Sigmoid colon (tissue), 6 donors: ENCODE measurements at regions not wholly inside any gene's neighbourhood (a gene's known extent, or its start where the extent isn't known, plus 50 kb on each side); places are given as distances from the start of the nearest gene placed in this dataset.

Source experiments
- DNase-seq: peaks from one replicate; pipeline ENCODE4 v3.0.0-alpha.2; 2019
- H3K27ac ChIP-seq, 4 donors: fragments of 200-600 bp; sonication (generic); one replicate each; pipeline ENCODE4 v1.5.1; 2016 to 2019; ENCODE audit warnings: mild to moderate bottlenecking in 1 of 4
- H3K27me3 ChIP-seq, 3 donors: fragments of 200-600 bp; sonication (generic); one replicate each; pipeline ENCODE4 v1.5.1; 2019; ENCODE audit warnings: mild to moderate bottlenecking in 1 of 3
- H3K36me3 ChIP-seq, 4 donors: fragments of 200-600 bp; sonication (generic); one replicate each; pipeline ENCODE4 v1.5.1; 2016 to 2019
- H3K4me1 ChIP-seq, 4 donors: fragments of 200-600 bp; sonication (generic); one replicate each; pipeline ENCODE4 v1.5.1; 2017 to 2019
- H3K4me3 ChIP-seq, 4 donors: fragments of 200-600 bp; sonication (generic); one replicate each; pipeline ENCODE4 v1.5.1; 2017 to 2019; ENCODE audit warnings: mild to moderate bottlenecking in 2 of 4, moderate library complexity in 1 of 4
- H3K9me3 ChIP-seq, 4 donors: fragments of 200-600 bp in 3 of 4; sonication (generic) in 3 of 4; one replicate each; pipeline versions ENCODE4 v1.5.1 to v1.6.1; 2013 to 2019
- CTCF ChIP-seq, 4 experiments: fragments of 450-650 bp in 3 of 4; fragments of 200-600 bp in 1 of 4; IDR thresholded peaks; one replicate each; pipeline ENCODE4 v1.5.1; 2016 to 2019; ENCODE audit warnings: antibody characterized with exemption in 4 of 4, mild to moderate bottlenecking in 3 of 4, moderate library complexity in 2 of 4
- EP300 ChIP-seq, 4 donors: sonication (generic); formaldehyde crosslinking; IDR thresholded peaks; one replicate each; pipeline ENCODE4 v1.6.1; 2017; ENCODE audit warnings: antibody characterized with exemption in 4 of 4
- POLR2A ChIP-seq, 2 donors: fragments of 450-650 bp; IDR thresholded peaks; one replicate each; pipeline ENCODE4 v1.6.1; 2016; ENCODE audit warnings: antibody characterized with exemption in 2 of 2, mild to moderate bottlenecking in 2 of 2, moderate library complexity in 2 of 2
- POLR2AphosphoS5 ChIP-seq, 4 donors: sonication (generic); formaldehyde crosslinking; IDR thresholded peaks; one replicate each; pipeline ENCODE4 v1.6.1; 2017; ENCODE audit warnings: antibody characterized with exemption in 4 of 4
- WGBS, 2 donors: extraction: QIAGEN DNeasy Blood & Tissue Kit; methylation state at CpG; one replicate each; pipeline ENCODE4 v1.1.7; 2013; 5-methylcytosine and 5-hydroxymethylcytosine counted together
- intact Hi-C: fragments of 100-400 bp; cut with DNase I; formaldehyde crosslinking; loops from one replicate; pipeline ENCODE4 v1.15.1; 2023
- donor health status: healthy with polysubstance abuse.
- donor health status: healthy.

GRCh38 chr2:121947674-121948073 is 192.2 kb downstream of the TSN start:
- intact Hi-C loops = no loop called here
- no peak for TF ChIP-seq POLR2AphosphoS5 (IDR thresholded peaks at IDR 0.05)
- no peak for TF ChIP-seq CTCF (IDR thresholded peaks at IDR 0.05)
- no peak for TF ChIP-seq POLR2A (IDR thresholded peaks at IDR 0.05)
- no peak for TF ChIP-seq EP300 (IDR thresholded peaks at IDR 0.05)
- no peaks in the 10 kb centered on the region for H3K36me3 ChIP-seq
- no peak overlapping the region for H3K27ac ChIP-seq
- no peaks in the 10 kb centered on the region for H3K27me3 ChIP-seq
- 86 to 90% methylated on average over 7 of the region's 7 CpGs for WGBS, 2 donors
- H3K4me3 ChIP-seq = no peak overlapping the region
- no peaks in the 10 kb centered on the region for H3K9me3 ChIP-seq
- no peak for DNase-seq
- no peaks in the 10 kb centered on the region for H3K4me1 ChIP-seq

DNA sequence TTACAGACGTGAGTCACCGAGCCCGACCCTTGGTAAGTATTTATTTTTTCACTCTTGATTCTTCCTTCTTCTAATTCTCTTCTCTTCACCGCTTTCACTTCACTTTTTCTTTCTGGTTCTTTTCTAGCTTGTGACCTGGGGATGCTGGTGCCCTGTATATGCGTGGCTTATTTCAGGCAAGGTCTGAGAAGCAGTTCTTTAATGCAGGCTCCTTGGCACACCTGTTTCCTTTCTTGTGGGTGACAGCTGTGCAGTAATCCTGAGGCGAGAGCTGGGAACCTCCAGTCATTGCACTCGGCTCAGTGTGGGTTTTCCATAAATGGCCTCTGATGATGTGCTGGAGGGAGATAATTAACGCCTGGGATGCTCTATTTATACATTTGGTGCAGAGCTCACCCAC is 193.8 kb downstream of the TSN start:
- TF ChIP-seq POLR2A (IDR thresholded peaks at IDR 0.05) (no peak), CTCF (IDR thresholded peaks at IDR 0.05) (no peak), EP300 (IDR thresholded peaks at IDR 0.05) (no peak), POLR2AphosphoS5 (IDR thresholded peaks at IDR 0.05) (no peak)
- WGBS, 2 donors = 77 to 85% methylated on average over 8 of the region's 8 CpGs
- intact Hi-C loops = no loop called here

GRCh38 chr2:121955426-121955825 is 200.0 kb downstream of the TSN start:
- Histone ChIP-seq H3K27ac (no peak overlapping the region), H3K4me1 (no peaks in the 10 kb centered on the region), H3K27me3 (no peaks in the 10 kb centered on the region), H3K9me3 (peaks cover 0 to 3% (median 0%) of the 10 kb centered on the region in 4 donors), H3K4me3 (no peak overlapping the region), H3K36me3 (no peaks in the 10 kb centered on the region)
- intact Hi-C loops = no loop called here
- 46 to 75% methylated on average over 6 of the region's 6 CpGs for WGBS, 2 donors
- DNase-seq = no peak
- no peak for TF ChIP-seq EP300 (IDR thresholded peaks at IDR 0.05)
- no peak for TF ChIP-seq CTCF (IDR thresholded peaks at IDR 0.05)
- no peak for TF ChIP-seq POLR2AphosphoS5 (IDR thresholded peaks at IDR 0.05)
- no peak for TF ChIP-seq POLR2A (IDR thresholded peaks at IDR 0.05)

More for the DNA sequence above, 193.8 kb downstream of the TSN start:
- H3K27me3 ChIP-seq = no peaks in the 10 kb centered on the region
- H3K9me3 ChIP-seq = peaks cover 0 to 2% (median 0%) of the 10 kb centered on the region in 4 donors
- no peaks in the 10 kb centered on the region for H3K4me1 ChIP-seq
- H3K27ac ChIP-seq = no peak overlapping the region
- no peaks in the 10 kb centered on the region for H3K36me3 ChIP-seq
- DNase-seq = no peak
- no peak overlapping the region for H3K4me3 ChIP-seq

GRCh38 chr2:121955872-121956271 is 200.4 kb downstream of the TSN start:
- no peak for TF ChIP-seq POLR2A (IDR thresholded peaks at IDR 0.05)
- TF ChIP-seq EP300 (IDR thresholded peaks at IDR 0.05) = no peak
- no peak for TF ChIP-seq CTCF (IDR thresholded peaks at IDR 0.05)
- TF ChIP-seq POLR2AphosphoS5 (IDR thresholded peaks at IDR 0.05) = no peak

DNA sequence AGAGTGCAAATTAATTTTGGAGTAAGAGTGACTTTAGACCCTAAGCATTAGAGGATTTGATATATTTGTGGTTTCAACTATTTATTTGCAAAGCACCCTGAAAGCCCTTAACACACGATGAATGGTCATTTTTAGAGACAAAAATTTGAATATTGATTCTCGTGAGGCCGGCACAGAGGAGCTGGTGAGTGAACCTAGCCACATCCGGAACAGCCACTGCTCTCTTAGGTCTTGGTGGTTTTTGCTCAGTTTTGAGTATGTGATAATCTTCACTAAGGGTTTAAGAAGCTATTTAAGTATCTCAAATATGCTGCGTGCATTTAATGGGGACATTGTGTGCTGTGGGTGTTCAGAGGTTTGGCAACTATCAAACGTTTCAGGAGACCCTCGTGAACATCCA is 204.8 kb downstream of the TSN start:
- no peak overlapping the region for H3K27ac ChIP-seq
- no peaks in the 10 kb centered on the region for H3K9me3 ChIP-seq
- DNase-seq = no peak
- H3K36me3 ChIP-seq = no peaks in the 10 kb centered on the region
- H3K27me3 ChIP-seq = no peaks in the 10 kb centered on the region
- intact Hi-C loops = no loop called here
- 90 to 91% methylated on average over 7 of the region's 7 CpGs for WGBS, 2 donors
- H3K4me1 ChIP-seq = no peaks in the 10 kb centered on the region
- TF ChIP-seq CTCF (IDR thresholded peaks at IDR 0.05) (no peak), EP300 (IDR thresholded peaks at IDR 0.05) (no peak), POLR2AphosphoS5 (IDR thresholded peaks at IDR 0.05) (no peak)
- H3K4me3 ChIP-seq = no peak overlapping the region

More at GRCh38 chr2:121955872-121956271, 200.4 kb downstream of the TSN start:
- Histone ChIP-seq H3K4me3 (no peak overlapping the region), H3K36me3 (no peaks in the 10 kb centered on the region), H3K9me3 (peaks cover 0 to 3% (median 0%) of the 10 kb centered on the region in 4 donors), H3K27ac (no peak overlapping the region), H3K27me3 (no peaks in the 10 kb centered on the region), H3K4me1 (no peaks in the 10 kb centered on the region)
- intact Hi-C loops = no loop called here
- no peak for DNase-seq
- 72 to 80% methylated on average over 9 of the region's 9 CpGs for WGBS, 2 donors
